ENCODE measurements at regions not wholly inside any gene's neighbourhood (a gene's known extent, or its start where the extent isn't known, plus 50 kb on each side); places are given as distances from the start of the nearest gene placed in this dataset.

DNA sequence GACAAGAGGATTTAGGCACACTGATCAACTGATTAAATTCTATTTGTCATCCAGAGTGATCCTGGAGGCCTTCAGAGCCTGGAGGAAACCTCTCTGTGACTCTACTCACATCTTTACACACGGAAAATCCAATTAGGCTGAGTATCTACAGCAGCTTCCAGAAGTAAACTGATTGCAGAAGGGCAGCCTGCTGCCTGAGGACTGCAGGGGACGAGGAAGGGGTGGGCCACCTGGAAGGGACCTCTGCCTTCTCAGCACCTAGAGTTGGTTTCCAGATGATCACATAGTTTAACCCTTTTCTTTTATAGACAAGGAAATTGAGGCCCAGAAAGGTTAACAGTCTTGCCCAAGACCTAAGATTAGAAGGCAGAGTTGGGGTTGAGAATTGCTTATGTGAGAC lies 206.1 kb downstream of the DAD1 start:
- Histone ChIP-seq H3K9me3 (no peaks in the 10 kb centered on the region), H3K4me3 (no peak overlapping the region), H3K4me2 (no peak overlapping the region), H3K4me1 (0 out of 3 replicates have a peak, but pooled peaks cover 3% of the 10 kb centered on the region), H3K27ac (no peak overlapping the region)
- FAIRE-seq (no peak), DNase-seq (ENCODE audit: low read depth in 1 of 2, low spot score in 1 of 2) (no peak), ATAC-seq (no peak)
- POLR2A ChIA-PET: no interaction called here
- WGBS (ENCODE audit: missing lambda C conversion rate): 89% methylated on average over 2 of the region's 2 CpGs
- TF ChIP-seq GATA3 (IDR thresholded peaks at IDR 0.05; ENCODE audit: borderline replicate concordance) (no peak), KDM5A (IDR thresholded peaks at IDR 0.05) (no peak), ELK1 (IDR thresholded peaks at IDR 0.05; ENCODE audit: low read depth, low read length) (no peak), POLR2AphosphoS2 (conservative IDR thresholded peaks at IDR 0.05; ENCODE audit: low read length) (no peak), MAX (IDR thresholded peaks at IDR 0.05) (no peak), EHF (CRISPR knock-in tag; IDR thresholded peaks at IDR 0.05) (no peak), JUN (IDR thresholded peaks at IDR 0.05) (no peak), HEYL (CRISPR knock-in tag; IDR thresholded peaks at IDR 0.05) (no peak), EHMT2 (IDR thresholded peaks at IDR 0.05; ENCODE audit: low read depth) (no peak)
- CTCF ChIA-PET: interaction anchor here (0.5 to 2.4 kb wide), 7 partner anchors 8 to 344 kb away, joined by 3 to 15 read pairs (median 4); no protein-coding TSS in a partner anchor

- no peak for TF ChIP-seq HDAC2 (IDR thresholded peaks at IDR 0.05)
- Histone ChIP-seq H3K4me1 (0 out of 3 replicates have a peak, but pooled peaks cover 3% of the 10 kb centered on the region), H3K4me2 (no peak overlapping the region), H3K9me3 (no peaks in the 10 kb centered on the region), H3K4me3 (no peak overlapping the region), H3K27ac (no peak overlapping the region)
- FAIRE-seq: no peak
- ChIA-PET CTCF (interaction anchor here (0.5 to 2.1 kb wide), 6 partner anchors 51 to 344 kb away, joined by 3 to 7 read pairs (median 4); no protein-coding TSS in a partner anchor), POLR2A (no interaction called here)
- ATAC-seq: no peak
- DNase-seq (ENCODE audit: low read depth in 1 of 2, low spot score in 1 of 2): no peak
- 97% methylated on average over 1 of the region's 1 CpG for WGBS (ENCODE audit: missing lambda C conversion rate)
These were observed 206.6 kb downstream of the DAD1 start for GRCh38 chr14:22382395-22382794.

DNA sequence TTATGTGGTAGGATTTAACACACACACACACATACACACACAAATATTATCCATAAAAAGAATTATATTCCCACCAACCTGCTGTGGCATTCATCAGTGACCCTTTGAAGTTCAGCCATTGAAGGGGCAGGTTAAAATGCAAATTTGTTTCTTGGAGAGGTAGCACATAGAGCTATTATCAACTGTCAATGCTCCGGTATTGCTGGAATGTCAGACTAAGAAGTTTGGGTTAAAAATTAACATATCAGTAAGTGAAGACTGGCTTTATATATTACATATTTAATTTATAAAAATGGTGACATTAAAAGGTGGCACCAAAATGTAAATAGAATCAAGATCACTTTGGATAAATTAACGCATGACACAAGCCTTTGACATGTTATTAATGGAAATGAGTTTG lies 207.3 kb downstream of the DAD1 start:
- 73% methylated on average over 2 of the region's 2 CpGs for WGBS (ENCODE audit: missing lambda C conversion rate)
- CTCF ChIA-PET: interaction anchor here (1.4 to 2.4 kb wide), 6 partner anchors 8 to 345 kb away, joined by 3 to 19 read pairs (median 5); no protein-coding TSS in a partner anchor

More for the DNA sequence above, 207.3 kb downstream of the DAD1 start:
- Histone ChIP-seq H3K4me2 (no peak overlapping the region), H3K4me3 (no peak overlapping the region), H3K27ac (no peak overlapping the region), H3K4me1 (0 out of 3 replicates have a peak, but pooled peaks cover 3% of the 10 kb centered on the region), H3K9me3 (no peaks in the 10 kb centered on the region)
- ATAC-seq (no peak), FAIRE-seq (no peak), DNase-seq (ENCODE audit: low read depth in 1 of 2, low spot score in 1 of 2) (no peak)
- POLR2A ChIA-PET: no interaction called here
- TF ChIP-seq CBX2 (IDR thresholded peaks at IDR 0.05; ENCODE audit: borderline replicate concordance, low read depth): no peak
- TF ChIP-seq FOSL2 (IDR thresholded peaks at IDR 0.05): no peak
- TF ChIP-seq FOSL2 (CRISPR knock-in tag; IDR thresholded peaks at IDR 0.05): no peak
- no peak for TF ChIP-seq TP53 (CRISPR knock-in tag; IDR thresholded peaks at IDR 0.05)
- TF ChIP-seq EHF (CRISPR knock-in tag; IDR thresholded peaks at IDR 0.05): no peak
- no peak for TF ChIP-seq HOXB13 (CRISPR knock-in tag; IDR thresholded peaks at IDR 0.05; ENCODE audit: low read depth)
- no peak for TF ChIP-seq CEBPB (IDR thresholded peaks at IDR 0.05)
- TF ChIP-seq SMC3 (IDR thresholded peaks at IDR 0.05): no peak
- no peak for TF ChIP-seq ESRRA (IDR thresholded peaks at IDR 0.05; ENCODE audit: borderline replicate concordance, low read length)
- no peak for TF ChIP-seq RAD21 (conservative IDR thresholded peaks at IDR 0.05 in 1 of 2, IDR thresholded peaks at IDR 0.05 in 1 of 2)
- TF ChIP-seq HEYL (CRISPR knock-in tag; IDR thresholded peaks at IDR 0.05): no peak
- no peak for TF ChIP-seq BHLHE40 (IDR thresholded peaks at IDR 0.05; ENCODE audit: low read depth, low read length)
- TF ChIP-seq CBX8 (IDR thresholded peaks at IDR 0.05): no peak
- TF ChIP-seq CHD2 (IDR thresholded peaks at IDR 0.05; ENCODE audit: low read length, partially characterized antibody): no peak
- TF ChIP-seq FOXS1 (CRISPR knock-in tag; IDR thresholded peaks at IDR 0.05): no peak
- no peak for TF ChIP-seq TFCP2L1 (CRISPR knock-in tag; IDR thresholded peaks at IDR 0.05)
- TF ChIP-seq, protein P1, sequence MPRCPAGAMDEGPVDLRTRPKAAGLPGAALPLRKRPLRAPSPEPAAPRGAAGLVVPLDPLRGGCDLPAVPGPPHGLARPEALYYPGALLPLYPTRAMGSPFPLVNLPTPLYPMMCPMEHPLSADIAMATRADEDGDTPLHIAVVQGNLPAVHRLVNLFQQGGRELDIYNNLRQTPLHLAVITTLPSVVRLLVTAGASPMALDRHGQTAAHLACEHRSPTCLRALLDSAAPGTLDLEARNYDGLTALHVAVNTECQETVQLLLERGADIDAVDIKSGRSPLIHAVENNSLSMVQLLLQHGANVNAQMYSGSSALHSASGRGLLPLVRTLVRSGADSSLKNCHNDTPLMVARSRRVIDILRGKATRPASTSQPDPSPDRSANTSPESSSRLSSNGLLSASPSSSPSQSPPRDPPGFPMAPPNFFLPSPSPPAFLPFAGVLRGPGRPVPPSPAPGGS (IDR thresholded peaks at IDR 0.05): no peak
- TF ChIP-seq ELK1 (IDR thresholded peaks at IDR 0.05; ENCODE audit: low read depth, low read length): no peak
